Liver (tissue), 8 donors: ENCODE measurements at regions not wholly inside any gene's neighbourhood (a gene's known extent, or its start where the extent isn't known, plus 50 kb on each side); places are given as distances from the start of the nearest gene placed in this dataset.
A peak's percentile ranks its signal among the peaks of the same experiment; 100 is the strongest.

ENCODE experiments used
- DNase-seq: peaks from one replicate; pipeline ENCODE4 v3.0.0-alpha.2; 2017; ENCODE audit warnings: low spot score
- H3K27ac ChIP-seq, 2 donors: one replicate each; pipeline ENCODE4 v1.7.0; 2013; ENCODE audit warnings: inconsistent platforms in 2 of 2, low read length in 2 of 2, control low read depth in 1 of 2, low read depth in 1 of 2, mild to moderate bottlenecking in 1 of 2
- H3K27me3 ChIP-seq, 4 donors: one replicate each; pipeline versions ENCODE4 v1.6.1 to v1.7.0; 2013; ENCODE audit warnings: low read length in 3 of 4, inconsistent platforms in 1 of 4, mild to moderate bottlenecking in 1 of 4, moderate library complexity in 1 of 4; ENCODE audit not compliant: control insufficient read depth in 4 of 4, insufficient read depth in 4 of 4
- H3K36me3 ChIP-seq, 4 donors: one replicate each; pipeline versions ENCODE4 v1.6.1 to v1.7.0; 2013; ENCODE audit warnings: low read length in 3 of 4, mild to moderate bottlenecking in 3 of 4, low read depth in 1 of 4, moderate library complexity in 1 of 4; ENCODE audit not compliant: control insufficient read depth in 4 of 4, insufficient read depth in 3 of 4
- H3K4me1 ChIP-seq, 4 donors: one replicate each; pipeline versions ENCODE4 v1.6.1 to v1.7.0; 2013; ENCODE audit warnings: low read length in 3 of 4, mild to moderate bottlenecking in 3 of 4, moderate library complexity in 1 of 4; ENCODE audit not compliant: control insufficient read depth in 4 of 4, insufficient read depth in 4 of 4
- H3K4me3 ChIP-seq, 3 donors: one replicate each; pipeline versions ENCODE4 v1.6.1 to v1.7.0; 2013; ENCODE audit warnings: low read length in 3 of 3, control low read depth in 1 of 3, low read depth in 1 of 3, mild to moderate bottlenecking in 1 of 3
- H3K9ac ChIP-seq, 2 donors: one replicate each; pipeline ENCODE4 v1.7.0; 2013; ENCODE audit warnings: low read length in 2 of 2, mild to moderate bottlenecking in 2 of 2, moderate library complexity in 2 of 2, control low read depth in 1 of 2, low read depth in 1 of 2
- H3K9me3 ChIP-seq, 4 donors: one replicate each; pipeline versions ENCODE4 v1.6.1 to v1.7.0; 2013; ENCODE audit warnings: low read length in 3 of 4; ENCODE audit not compliant: control insufficient read depth in 4 of 4
- ATF3 ChIP-seq: IDR thresholded peaks from 2 replicates; pipeline ENCODE4 v1.6.1; 2016; ENCODE audit warnings: antibody characterized with exemption
- CTCF ChIP-seq: fragments of 150-350 bp; IDR thresholded peaks from 2 replicates; pipeline ENCODE4 v1.5.1; 2017; ENCODE audit warnings: improper control_type of control experiment, low read depth, low read length; ENCODE audit not compliant: missing input control
- EGR1 ChIP-seq, 2 donors: IDR thresholded peaks; 2 replicates each; pipeline ENCODE4 v1.6.1; 2016 to 2018; ENCODE audit warnings: antibody characterized with exemption in 2 of 2, low read depth in 2 of 2
- FOXA1 ChIP-seq: IDR thresholded peaks from 2 replicates; pipeline ENCODE4 v1.6.1; 2016; ENCODE audit warnings: antibody characterized with exemption
- FOXA2 ChIP-seq: IDR thresholded peaks from 2 replicates; pipeline ENCODE4 v1.6.1; 2016; ENCODE audit warnings: antibody characterized with exemption
- GABPA ChIP-seq, 2 donors: IDR thresholded peaks in 1 of 2; conservative IDR thresholded peaks in 1 of 2; 2 replicates each; pipeline ENCODE4 v1.6.1; 2016; ENCODE audit warnings: antibody characterized with exemption in 2 of 2, mild to moderate bottlenecking in 1 of 2, moderate library complexity in 1 of 2
- HNF4A ChIP-seq, 2 donors: conservative IDR thresholded peaks; 2 replicates each; pipeline ENCODE4 v1.6.1; 2016; ENCODE audit warnings: antibody characterized with exemption in 2 of 2, mild to moderate bottlenecking in 2 of 2
- HNF4G ChIP-seq: IDR thresholded peaks from 2 replicates; pipeline ENCODE4 v1.6.1; 2016; ENCODE audit warnings: antibody characterized with exemption
- JUND ChIP-seq, 2 donors: IDR thresholded peaks; 2 replicates each; pipeline ENCODE4 v1.6.1; 2016; ENCODE audit warnings: antibody characterized with exemption in 2 of 2
- MAX ChIP-seq: IDR thresholded peaks from 2 replicates; pipeline ENCODE4 v1.6.1; 2016; ENCODE audit warnings: antibody characterized with exemption
- NR2F2 ChIP-seq: IDR thresholded peaks from 2 replicates; pipeline ENCODE4 v1.6.1; 2016; ENCODE audit warnings: antibody characterized with exemption
- RAD21 ChIP-seq, 2 donors: IDR thresholded peaks; 2 replicates each; pipeline ENCODE4 v1.6.1; 2016; ENCODE audit warnings: antibody characterized with exemption in 2 of 2, mild to moderate bottlenecking in 2 of 2
- REST ChIP-seq: IDR thresholded peaks from 2 replicates; pipeline ENCODE4 v1.6.1; 2016; ENCODE audit warnings: antibody characterized with exemption, mild to moderate bottlenecking
- RXRA ChIP-seq, 2 donors: IDR thresholded peaks; 2 replicates each; pipeline ENCODE4 v1.6.1; 2017 to 2018; ENCODE audit warnings: antibody characterized with exemption in 2 of 2, mild to moderate bottlenecking in 1 of 2
- SP1 ChIP-seq: IDR thresholded peaks from 2 replicates; pipeline ENCODE4 v1.6.1; 2018; ENCODE audit warnings: antibody characterized with exemption, mild to moderate bottlenecking
- TAF1 ChIP-seq: conservative IDR thresholded peaks from 2 replicates; pipeline ENCODE4 v1.6.1; 2016; ENCODE audit warnings: antibody characterized with exemption, mild to moderate bottlenecking
- YY1 ChIP-seq: IDR thresholded peaks from 2 replicates; pipeline ENCODE4 v1.6.1; 2016; ENCODE audit warnings: antibody characterized with exemption, mild to moderate bottlenecking
- ZBTB33 ChIP-seq: IDR thresholded peaks from 2 replicates; pipeline ENCODE4 v1.6.1; 2016; ENCODE audit warnings: antibody characterized with exemption
- WGBS: extraction: QIAGEN DNeasy Blood & Tissue Kit; methylation state at CpG from one replicate; pipeline ENCODE4 v1.1.7; 2013; 5-methylcytosine and 5-hydroxymethylcytosine counted together
- donor health status: healthy.
- donor health status: healthy.
- donor health status: healthy.
- donor health status: healthy.
- donor health status: healthy.

- TF ChIP-seq FOXA2 (no peak), ATF3 (no peak), CTCF (no peak), SP1 (peak; percentile 42), TAF1 (no peak), MAX (peak; percentile 18), GABPA (IDR thresholded peaks at IDR 0.05 in 1 of 2, conservative IDR thresholded peaks at IDR 0.05 in 1 of 2) (no peak), RXRA (IDR thresholded peaks at IDR 0.05) (peak in 1 of 2 donors; percentile 17), NR2F2 (no peak), RAD21 (IDR thresholded peaks at IDR 0.05) (no peak), JUND (IDR thresholded peaks at IDR 0.05) (no peak), FOXA1 (no peak), EGR1 (IDR thresholded peaks at IDR 0.05; ENCODE audit: low read depth in 2 of 2) (peak; percentile 28 to 49), YY1 (peak; percentile 20), REST (no peak), ZBTB33 (no peak), HNF4A (conservative IDR thresholded peaks at IDR 0.05) (peak; percentile 23 to 25), HNF4G (no peak)
Observed at GRCh38 chr2:179341152-179341866, 76.7 kb upstream of the SESTD1 start.

More at GRCh38 chr2:179341152-179341866, 76.7 kb upstream of the SESTD1 start:
- H3K27me3 ChIP-seq: no peaks in the 10 kb centered on the region
- no peak overlapping the region for H3K4me3 ChIP-seq
- no peak overlapping the region for H3K9ac ChIP-seq
- no peak overlapping the region for H3K27ac ChIP-seq
- DNase-seq: no peak
- no peaks in the 10 kb centered on the region for H3K9me3 ChIP-seq
- no peaks in the 10 kb centered on the region for H3K36me3 ChIP-seq
- peaks cover 0 to 8% (median 2%) of the 10 kb centered on the region in 4 donors for H3K4me1 ChIP-seq
- WGBS: 54% methylated on average over 3 of the region's 3 CpGs
